ENCODE measurements at regions not wholly inside any gene's neighbourhood (a gene's known extent, or its start where the extent isn't known, plus 50 kb on each side); places are given as distances from the start of the nearest gene placed in this dataset.
A peak's percentile ranks its signal among the peaks of the same experiment; 100 is the strongest.

DNA sequence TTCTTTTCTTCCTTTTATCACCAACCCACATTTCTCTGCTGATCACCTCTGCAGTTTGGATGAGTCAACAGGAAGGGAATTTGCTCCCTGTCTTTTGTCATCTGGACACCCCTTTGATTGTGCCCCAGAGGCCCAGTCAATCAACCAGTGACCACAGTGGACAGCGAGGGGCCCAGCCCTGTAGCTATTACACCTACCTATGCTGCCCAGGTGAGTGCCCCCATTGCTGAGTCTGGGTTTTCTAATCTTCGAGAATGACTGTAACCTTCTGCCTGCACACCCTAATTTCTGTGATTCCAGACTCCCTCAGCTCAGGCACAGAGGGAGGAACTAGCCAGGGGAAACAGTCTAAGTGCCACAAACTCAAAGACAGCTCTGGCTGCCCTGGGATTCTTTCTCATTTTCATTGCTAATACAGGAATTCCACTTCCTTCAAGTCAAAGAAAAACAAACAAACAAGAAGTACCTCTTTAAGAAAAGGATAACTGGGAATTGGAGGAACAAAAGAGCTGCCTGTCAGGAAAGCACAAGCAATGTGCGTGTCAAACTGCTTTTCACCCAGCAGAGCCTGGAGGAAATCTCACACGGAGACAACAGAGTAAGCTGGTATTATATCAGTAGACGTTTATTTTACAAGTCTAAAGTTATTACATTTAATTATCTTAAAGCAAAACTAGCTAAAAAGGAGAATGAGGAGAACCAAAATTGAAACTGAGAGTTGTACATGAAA lies 311.1 kb downstream of the AJAP1 start:
- no peak for DNase-seq

DNA sequence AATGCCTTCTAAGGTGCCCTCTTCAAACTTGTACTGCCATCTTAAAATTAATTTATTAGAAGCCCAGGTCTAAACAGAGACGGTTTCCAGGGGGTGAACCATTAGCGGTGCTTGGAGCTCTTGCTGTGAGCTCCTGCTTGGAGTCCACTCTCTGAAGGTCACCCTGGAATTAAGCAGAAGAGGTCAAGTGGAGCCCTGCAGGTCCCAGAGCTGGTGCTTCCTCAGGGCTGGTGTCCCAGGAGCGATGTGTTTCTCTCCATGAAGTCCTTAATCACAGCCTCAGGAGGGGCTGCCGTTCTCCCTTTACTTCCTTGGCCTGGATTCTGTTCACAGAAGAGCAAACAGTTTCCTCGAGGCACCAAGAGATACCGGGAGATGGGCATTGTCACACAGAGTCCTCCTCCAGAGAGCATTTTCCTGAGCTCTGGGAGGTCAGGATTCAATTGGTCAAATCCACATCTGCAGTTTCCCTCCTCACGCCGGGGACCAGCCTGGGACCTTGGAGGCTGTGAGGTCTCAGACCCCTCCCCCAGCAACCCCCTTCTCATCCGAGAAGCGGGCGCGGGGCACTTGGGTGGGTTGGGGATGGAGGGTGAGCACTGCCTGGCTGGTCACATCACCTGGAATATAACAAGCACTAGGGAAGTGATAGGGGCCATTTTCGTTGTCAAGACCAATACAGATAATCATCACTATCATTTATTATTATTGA lies 310.4 kb downstream of the AJAP1 start:
- DNase-seq = no peak

DNA sequence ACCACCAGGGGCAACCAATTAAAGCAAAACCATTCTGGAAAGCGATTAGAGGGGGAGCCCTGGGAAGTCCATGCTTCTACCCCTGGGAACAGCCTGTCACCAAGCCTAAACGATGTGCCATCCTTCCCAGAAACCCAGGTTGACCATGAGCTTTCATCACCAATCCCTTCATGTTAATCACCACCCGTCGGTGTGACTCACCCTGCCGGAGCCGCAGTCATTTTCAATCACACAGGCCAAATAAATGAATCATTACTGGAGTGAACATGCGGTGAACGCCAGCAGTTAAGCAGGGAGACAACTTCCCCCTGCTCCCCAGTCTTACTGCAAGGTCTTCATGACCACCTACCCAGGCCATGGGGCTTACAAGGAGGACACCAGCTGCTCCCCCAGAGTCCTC lies 308.8 kb downstream of the AJAP1 start:
- peak; percentile 67 for DNase-seq

DNA sequence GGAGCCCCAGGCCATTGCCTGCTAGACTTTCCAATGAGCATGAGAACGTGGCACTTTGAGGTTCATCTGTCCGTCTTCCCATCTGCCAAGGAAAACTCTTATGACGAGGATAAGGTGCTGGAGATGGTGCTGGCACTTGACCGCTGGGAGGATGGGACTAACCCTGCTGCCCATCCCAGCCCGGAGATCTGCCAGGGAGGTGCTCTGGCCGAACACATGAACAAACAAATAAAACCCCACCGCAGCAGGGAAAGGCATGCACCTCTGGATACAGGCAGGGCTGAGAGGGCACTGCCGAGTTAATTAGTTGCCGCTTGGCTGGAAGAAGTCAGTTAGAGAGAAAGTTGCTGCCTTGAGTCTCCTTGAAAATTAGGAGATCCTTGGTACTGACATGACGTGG lies 308.4 kb downstream of the AJAP1 start:
- no peak for DNase-seq

DNA sequence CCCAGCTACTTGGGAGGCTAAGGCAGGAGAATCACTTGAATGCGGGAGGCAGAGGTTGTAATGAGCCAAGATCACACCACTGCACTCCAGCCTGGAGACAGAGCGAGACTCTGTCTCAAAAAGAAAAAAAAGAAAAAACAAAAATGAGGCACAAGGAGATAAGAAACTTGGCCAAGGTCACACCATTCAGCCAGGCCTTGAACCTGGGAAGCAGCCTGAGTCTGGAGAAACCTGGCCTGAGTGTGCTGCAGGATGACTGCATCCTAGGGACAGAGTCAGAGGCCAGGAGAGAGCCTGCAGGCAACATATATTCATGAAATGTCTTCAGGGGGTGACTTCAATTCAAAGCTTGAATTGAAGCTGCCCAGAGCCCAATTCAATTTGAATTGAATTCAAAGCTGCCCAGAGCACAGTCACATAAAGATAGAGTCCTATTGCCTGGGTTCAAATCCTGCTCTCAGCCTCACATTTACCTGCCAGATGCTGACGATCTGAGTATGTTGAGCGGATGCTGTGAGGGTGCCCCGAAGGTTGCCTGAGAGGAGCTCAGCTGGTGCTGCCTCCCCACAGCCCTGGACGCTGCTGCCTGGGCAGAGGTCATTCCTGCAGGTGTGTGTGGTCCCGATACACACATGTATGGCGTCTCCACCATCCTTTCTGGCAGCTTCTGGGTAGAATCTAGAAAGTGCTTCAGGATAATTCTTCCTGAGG lies 307.7 kb downstream of the AJAP1 start:
- no peak for DNase-seq

DNA sequence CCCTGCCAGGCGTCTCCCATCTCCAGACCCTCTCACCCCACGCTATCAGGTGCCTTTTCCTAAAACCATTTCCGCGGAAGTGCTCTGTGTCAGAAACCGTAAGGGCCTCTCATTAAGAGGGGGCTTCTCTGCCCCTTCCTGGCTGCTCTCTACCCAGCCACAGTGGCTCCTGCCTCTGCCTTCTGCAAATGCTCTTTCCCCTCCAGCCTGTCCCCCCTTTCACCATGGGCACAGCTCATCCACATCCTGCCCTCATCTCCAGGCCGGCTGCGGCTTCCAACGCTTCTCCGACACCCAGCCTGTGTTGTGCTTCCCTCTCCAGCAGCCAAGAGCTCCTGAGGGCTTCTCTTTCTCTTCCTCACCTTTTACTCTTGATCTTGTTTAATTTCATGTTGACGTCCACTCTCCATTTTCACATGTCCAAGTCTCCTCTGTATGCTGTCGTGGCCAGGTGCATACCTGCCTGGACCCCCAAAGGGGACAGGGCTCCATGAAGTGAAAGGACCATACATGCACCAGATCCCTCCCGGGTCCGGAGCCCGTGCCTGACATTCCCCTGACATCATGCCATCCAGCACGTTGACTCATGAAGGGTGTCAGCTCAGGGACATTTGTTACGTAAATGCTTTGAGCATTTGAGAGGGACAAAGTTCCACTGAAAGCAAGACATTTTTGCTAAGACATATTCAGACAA lies 306.5 kb downstream of the AJAP1 start:
- no peak for DNase-seq

DNA sequence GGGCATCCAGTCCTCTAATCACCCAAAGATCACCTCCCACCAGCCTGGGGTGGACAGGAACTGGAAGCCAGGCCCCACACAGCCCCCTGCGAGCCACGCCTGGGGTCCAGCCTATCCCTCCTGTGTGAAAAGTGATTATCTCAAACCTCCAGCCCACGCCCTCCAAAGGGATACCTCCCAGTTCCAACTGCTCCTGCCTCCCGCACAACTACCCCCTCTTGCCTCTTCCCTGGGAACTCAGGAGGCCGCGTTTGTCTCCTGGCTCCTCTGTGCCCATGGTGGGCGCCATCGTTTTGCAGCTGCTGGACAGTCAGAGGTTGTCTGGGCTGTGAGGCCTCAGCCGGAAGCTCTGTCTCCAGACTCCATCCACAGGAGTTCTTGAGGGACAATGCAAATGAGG lies 305.9 kb downstream of the AJAP1 start:
- DNase-seq = no peak

DNA sequence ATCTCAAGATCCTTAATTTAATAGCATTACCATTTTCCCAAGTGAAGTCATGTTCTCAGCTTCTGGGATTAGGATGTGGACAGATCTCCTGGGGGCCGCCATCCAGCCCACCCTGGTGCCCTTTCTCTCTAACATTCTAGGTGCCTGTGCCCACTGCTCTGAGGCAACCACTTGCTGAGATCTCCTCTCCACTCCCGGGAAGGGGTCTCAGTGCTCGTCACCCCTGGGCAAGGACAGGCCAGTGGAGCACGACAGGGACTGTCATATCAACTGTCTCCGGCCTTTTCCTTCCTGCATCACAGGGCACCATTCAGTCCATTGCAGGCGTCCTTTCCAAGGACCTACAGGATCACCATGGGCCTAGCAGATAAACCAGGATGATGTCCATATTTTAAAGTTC lies 304.8 kb downstream of the AJAP1 start:
- DNase-seq = no peak

DNA sequence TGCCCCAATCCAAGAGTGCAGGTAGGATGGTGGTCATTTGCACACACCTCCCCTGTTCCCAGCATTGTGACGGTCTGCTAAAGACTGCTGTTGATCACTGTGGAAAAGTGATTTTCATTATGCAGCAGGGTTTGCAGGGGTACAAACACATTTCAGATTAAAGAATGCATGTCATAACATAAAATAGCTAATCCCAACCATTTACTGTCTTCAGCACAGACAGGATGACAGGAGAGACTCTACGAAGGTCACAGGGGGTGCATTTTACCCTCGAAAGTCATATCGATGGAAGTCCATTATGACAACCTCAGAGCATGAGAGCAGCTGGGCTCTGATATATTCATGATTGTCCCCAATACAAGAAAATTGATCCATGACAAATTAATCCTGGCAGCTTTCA lies 302.6 kb downstream of the AJAP1 start:
- DNase-seq = no peak

DNA sequence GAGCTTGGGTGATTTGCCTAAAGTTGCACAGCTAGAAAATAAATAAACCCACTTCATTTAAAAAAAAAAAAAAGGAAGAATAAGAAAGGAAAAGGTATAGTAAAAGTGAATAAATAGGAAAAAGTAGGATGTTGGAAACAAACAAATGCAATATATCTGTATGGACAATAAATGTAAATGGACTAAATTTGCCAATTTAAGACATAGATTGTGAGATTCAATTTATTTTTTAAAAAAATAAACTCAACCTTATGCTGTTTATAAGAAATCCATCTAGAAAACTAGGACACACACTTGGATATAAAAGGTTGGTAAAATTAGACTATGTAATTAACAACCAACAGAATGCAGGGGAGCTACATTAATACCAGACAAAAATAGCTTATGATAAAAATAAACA lies 300.0 kb downstream of the AJAP1 start:
- DNase-seq = no peak

DNA sequence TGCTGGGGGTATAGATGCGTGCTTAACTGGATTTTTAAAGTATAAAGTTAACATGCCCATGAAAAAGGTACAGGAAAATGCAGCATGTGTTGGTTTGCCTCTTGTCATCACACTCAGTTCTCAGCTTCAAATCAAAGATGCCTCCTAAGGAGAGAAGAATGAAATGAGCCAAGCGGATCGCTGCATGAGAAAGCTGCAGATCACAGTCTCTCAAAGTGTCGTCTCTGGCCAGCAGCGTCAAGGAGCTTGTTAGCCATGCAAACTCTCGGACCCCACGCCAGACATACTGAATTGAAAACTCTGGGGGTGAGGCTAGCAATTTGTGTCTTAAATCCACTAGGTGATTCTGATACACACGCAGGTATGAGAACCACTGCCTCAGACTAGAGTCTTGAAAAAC lies 297.2 kb downstream of the AJAP1 start:
- DNase-seq = no peak

DNA sequence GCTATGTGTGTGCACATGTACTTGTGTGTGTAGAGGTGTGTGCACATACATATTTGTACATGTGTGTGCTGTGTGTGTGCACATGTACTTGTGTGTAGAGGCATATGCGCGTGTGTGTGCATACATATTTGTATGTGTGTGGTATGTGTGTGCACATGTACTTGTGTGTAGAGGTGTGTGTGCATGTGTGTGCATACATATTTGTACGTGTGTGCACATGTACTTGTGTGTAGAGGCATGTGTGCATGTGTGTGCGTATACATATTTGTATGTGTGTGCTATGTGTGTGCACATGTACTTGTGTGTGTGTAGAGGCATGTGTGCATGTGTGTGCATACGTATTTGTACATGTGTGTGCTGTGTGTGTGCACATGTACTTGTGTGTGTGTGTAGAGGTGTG lies 291.9 kb downstream of the AJAP1 start:
- no peak for DNase-seq

DNA sequence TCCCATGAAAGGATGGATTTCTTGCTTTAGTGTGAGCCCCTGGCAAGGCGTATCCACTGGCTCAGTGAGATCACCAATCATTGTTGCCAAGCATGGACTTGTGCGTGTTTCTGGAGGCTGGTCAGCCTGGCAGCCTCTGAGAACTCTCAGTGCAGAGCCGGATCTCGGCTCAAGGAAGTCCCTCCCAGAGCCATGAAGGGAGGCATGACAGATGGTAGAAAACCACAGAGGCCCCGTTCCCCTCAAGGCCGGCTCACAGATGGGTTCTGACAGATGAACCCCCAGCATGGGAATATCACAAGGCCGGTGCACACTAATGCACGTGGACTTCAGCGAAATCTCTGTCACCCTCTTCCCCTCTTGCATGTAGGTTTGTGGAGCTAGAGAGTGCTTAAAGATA lies 290.5 kb downstream of the AJAP1 start:
- no peak for DNase-seq

DNA sequence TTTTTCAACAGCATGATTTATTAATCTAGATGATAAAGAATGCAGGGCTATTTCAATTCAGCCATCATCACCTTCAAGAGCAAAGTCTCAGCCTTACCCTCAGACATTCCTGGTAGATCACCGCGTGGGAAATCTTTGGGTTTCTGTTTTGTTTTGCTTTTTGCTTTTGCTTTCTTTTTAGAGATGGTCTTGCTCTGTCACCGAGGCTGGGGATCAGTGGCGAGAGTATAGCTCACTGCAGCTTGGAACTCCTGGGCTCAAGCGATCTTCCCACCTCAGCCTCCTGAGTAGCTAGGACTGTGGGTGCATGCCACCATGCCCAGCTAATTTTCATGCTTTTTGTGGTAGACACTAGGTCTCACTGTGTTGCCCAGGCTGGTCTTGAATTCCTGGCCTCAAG lies 289.7 kb downstream of the AJAP1 start:
- no peak for DNase-seq

DNA sequence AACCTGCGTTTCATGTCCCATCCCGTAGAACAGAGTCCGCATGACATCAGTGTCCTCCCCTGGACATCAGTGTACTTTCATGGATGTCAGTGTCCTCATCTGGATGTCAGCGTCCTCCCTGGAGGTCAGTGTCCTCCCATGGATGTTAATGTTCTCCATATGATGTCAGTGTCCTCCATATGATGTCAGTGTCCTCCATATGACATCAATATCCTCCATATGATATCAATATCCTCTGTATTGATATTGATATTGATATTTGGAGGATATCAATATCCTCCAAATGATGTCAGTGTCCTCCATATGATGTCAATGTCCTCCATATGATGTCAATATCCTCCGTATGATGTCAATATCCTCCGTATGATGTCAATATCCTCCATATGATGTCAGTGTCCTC lies 284.9 kb downstream of the AJAP1 start:
- DNase-seq = peak; percentile 1

DNA sequence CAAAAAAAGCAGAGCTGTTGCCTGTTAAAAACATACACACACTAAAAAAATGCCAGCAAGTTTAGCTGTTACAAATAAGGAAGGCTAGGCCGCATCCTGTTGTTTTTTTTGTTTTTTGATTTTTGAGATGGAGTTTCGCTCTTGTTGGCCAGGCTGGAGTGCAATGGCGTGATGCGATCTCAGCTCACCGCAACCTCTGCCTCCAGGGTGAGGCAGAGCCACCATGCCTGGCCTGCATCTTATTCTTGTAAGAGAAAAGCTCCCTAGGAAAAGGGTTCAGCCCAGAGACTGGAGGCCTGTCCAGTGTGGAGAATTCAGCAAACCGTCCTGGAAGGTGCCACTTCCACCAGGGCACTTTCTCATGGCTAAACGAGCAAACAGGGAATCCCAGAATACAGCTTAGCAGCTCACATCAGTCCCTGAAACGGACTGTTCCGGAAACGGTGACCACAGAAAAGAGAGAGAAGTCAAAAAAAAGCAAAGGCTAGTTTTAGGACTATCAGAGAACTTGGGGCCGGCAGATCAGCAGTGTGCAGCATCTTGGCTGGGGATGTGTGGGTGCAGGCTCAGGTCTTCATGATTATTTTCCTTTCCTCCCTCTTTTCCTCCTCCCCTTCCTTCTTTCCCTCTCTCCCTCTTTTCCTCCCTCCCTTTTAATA lies 283.6 kb downstream of the AJAP1 start:
- no peak for DNase-seq

DNA sequence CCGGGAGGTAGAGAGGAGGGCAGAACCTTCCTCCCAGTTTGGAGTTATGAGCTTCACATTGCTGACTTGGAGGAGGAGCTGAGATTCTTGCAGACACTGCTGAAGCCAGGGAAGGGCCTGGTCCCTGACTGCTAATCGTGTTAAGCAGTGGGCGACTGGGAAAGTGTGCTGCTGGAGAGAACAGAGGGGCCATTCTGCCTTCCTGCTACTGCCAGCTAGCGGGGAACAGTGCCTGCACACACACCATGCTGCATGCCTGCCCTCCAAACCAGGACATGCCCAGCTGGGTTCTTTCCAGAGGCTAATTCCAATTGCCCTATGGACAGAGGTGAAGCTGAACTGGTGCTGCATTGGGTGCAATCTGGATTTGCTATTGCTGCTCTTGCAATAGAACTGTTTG lies 281.4 kb downstream of the AJAP1 start:
- DNase-seq = no peak

DNA sequence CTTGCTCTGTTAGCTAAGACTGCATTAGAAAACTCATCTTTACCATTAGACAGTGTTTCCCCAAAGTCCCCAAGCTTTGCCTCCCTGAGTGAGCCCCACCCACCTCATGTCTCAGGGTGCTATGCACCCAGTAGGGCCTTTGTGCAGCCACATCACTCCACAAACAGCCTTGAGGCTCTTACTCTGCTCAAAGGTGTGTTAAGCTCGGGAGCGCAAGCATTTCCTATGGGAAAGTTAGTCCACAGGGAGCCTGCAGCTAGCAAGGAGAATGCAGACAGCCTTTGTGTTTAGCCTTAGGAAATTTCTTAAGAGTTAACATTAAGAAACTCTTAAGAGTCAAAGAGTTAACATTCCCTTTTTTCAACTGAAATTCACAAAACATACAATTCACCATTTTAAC lies 278.8 kb downstream of the AJAP1 start:
- no peak for DNase-seq

DNA sequence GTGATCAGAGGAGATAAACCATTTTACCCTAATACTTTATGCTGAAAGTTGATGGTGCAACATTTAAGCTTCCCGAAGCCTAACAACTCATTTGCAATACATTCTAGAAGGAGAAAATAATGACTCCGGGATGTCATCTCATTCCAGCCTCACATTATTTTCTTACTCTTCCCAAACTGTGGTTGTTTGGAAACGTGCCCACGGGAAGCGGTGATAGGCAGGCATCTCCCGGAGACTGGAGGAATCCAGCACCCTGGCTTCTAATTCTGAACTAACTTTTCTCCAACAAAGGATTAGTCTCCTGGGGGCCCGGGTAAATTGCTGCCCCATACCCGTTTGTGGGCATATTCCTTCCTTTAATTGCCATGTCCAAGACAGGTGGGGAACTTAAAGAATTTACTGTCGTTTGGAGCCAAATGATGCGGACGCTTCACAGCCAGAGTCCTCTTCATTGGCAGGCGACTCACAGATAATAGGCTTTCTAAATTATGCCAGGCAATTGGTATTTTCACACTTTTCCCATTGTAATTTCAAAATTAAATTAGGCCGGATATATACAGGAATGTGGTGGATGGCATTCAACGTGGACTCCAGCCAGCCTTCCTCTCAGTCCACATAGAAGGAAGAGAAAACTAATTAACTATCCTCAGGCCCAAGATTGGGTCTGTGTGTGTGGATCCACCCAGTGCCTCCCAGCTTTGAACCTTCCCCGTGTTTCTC lies 278.1 kb downstream of the AJAP1 start:
- DNase-seq = no peak

DNA sequence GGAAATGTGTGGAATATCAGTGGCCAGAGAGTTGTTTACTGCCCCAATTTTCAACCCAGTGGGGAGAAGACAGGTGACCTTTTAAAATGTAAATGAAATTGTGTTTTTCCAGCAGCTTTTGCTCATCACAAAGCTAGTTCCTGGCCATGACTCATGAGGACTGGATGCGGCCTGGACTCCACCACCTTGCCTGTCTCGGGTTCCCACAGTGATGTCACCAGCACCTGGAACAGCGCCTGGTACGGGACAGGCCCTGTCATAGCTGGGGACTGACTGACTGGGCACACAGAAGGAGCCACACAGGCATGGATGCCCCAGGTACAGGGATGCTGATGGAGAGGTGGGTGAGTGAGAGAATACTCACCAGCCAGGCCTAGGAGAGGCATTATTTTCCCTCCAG lies 277.1 kb downstream of the AJAP1 start:
- DNase-seq = no peak

DNA sequence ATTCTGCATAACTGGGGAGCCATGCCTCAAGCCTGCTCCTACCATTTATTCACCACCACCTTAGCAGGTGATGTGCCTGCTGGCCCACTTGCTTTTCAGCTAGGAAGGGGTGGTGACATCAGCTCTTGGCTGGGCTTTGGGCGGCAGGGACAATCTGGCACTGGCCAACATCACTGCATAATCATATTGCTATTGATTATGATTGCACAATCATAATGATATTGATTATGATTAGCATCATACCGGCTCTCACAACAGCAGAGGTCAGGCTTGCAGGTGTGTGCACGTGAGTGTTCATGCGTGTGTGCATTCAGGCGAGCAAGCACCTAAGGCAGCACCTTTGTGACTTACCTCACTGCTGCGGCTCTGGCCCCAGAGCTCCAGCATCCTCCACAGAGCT lies 273.8 kb downstream of the AJAP1 start:
- DNase-seq = no peak

DNA sequence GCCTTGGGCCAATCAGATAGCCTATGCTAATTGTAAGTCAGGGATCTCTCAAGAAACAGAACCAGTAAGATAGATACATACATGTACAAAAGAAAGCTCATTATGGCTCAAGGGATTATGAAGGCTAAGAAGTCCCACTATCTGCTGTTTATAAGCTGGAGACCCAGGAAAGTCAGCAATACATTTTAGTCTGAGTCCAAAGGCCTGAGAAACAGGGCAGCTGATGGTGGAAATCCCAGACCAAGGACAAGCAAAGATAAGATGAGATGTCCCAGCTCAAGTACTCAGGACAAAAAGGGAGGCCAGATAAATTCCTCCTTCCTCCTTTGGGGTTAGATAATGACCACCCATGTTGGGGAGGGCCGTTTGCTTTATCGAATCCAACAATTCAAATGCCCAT lies 269.9 kb downstream of the AJAP1 start:
- DNase-seq = no peak
